GM10248 (cell line): ENCODE measurements at regions not wholly inside any gene's neighbourhood (a gene's known extent, or its start where the extent isn't known, plus 50 kb on each side); places are given as distances from the start of the nearest gene placed in this dataset.

Source experiments
- CTCF ChIA-PET: fragments of 300-600 bp; sonication (Branson Sonifier 250); formaldehyde crosslinking; extraction: SDS; loops from one replicate; lab custom pipeline; 2021; ENCODE audit warnings: antibody characterized with exemption; lab: Yijun Ruan, JAX
- POLR2A ChIA-PET: fragments of 350-650 bp; sonication (Branson Sonifier 250); formaldehyde crosslinking; extraction: SDS; loops from one replicate; lab custom pipeline; 2020; ENCODE audit warnings: antibody characterized with exemption; lab: Yijun Ruan, JAX
- DNase-seq: peaks from one replicate; pipeline ENCODE4 v3.0.0; 2012; ENCODE audit errors: extremely low spot score
- CTCF ChIP-seq: IDR thresholded peaks from 2 replicates; pipeline ENCODE4 v1.5.1; 2012; ENCODE audit warnings: mild to moderate bottlenecking, low read depth; ENCODE audit errors: extremely low read depth, missing control alignments, control extremely low read depth

DNA sequence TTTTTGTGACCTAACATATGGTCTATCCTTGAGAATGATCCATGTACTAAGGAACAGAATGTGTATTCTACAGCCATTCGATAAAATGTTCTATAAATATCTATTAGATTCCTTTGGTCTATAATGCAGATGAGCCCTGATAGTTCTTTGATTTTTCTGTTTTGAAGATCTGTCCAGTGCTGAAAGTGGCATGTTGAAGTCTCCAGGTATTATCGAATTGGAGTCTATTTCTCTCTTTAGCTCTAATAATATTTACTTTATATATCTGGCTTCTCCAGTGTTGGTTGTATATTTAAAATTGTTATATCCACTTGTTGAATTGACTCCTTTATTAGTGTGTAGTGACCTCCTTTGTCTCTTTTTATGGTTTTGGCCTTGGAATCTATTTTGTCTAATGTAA is 377.9 kb downstream of the ARL6IP6 start:
- DNase-seq: no peak
- ChIA-PET CTCF (no interaction called here), POLR2A (no interaction called here)
- no peak for TF ChIP-seq CTCF

DNA sequence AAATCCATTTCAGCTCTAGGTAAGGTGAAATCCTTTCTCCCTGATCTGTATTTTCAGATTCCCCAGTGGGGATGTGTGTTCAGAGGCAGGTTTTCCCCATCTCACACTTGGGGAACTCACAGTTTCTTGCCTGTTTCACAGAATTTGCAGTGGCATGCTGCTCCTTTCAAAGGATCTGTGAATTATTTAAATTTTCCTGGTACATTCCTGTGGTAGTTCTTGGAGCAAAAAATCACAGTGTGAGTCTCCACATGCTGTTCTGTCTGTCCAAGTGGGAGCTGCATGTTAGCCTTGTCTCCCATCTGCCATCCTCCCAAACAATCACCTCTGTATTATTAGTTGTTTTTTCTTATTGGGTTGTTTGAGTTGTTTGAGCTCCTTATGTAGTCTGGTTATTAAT is 372.9 kb downstream of the ARL6IP6 start:
- ChIA-PET POLR2A (no interaction called here), CTCF (interaction anchor here (1.7 kb wide), 1 partner anchor 24 kb away, joined by 6 read pairs; no protein-coding TSS in a partner anchor)
- TF ChIP-seq CTCF: no peak
- DNase-seq: no peak

DNA sequence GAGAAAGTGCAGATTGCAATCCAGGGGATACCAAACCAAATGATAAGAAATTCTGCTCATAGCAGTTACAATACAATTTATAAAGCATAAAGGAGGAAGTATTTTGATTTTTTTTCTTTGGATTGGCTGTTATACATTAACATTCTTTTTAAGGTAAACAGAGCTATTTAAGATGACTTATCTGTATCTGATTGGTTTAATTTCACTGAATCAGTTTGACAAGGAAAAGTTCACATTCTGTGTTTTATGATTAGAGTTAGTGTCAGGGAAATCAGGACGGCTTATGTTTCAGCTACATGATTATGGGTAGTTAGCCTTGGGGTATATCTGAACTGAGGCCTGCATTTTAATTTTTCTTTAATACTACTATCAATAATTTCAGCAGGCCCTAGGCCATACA is 360.9 kb downstream of the ARL6IP6 start:
- no peak for TF ChIP-seq CTCF
- ChIA-PET POLR2A (no interaction called here), CTCF (interaction anchor here (1.2 to 1.4 kb wide), 2 partner anchors 10 to 22 kb away, joined by 3 read pairs; no protein-coding TSS in a partner anchor)
- no peak for DNase-seq

GRCh38 chr2:153077311-153077710 is 358.9 kb downstream of the ARL6IP6 start:
- no peak for DNase-seq
- no peak for TF ChIP-seq CTCF
- CTCF ChIA-PET: no interaction called here
- POLR2A ChIA-PET: no interaction called here

DNA sequence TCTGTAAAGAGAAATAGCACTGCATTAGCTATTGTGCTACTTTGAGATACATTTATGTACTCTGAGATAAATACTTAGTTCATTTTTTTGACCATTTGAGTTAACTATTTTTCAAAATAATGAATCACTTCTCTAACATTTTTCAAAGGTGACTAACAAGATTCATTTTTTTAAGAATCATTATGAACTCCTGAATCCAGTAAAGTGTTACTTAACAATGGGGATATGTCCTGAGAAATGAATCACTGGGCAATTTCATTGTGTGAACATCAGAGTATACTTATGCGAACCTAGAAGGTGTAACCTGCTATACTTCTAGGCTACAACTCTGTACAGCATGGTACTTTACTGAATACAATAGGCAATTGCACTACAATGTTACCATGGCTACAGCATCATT is 355.8 kb downstream of the ARL6IP6 start:
- no peak for DNase-seq
- TF ChIP-seq CTCF: no peak

DNA sequence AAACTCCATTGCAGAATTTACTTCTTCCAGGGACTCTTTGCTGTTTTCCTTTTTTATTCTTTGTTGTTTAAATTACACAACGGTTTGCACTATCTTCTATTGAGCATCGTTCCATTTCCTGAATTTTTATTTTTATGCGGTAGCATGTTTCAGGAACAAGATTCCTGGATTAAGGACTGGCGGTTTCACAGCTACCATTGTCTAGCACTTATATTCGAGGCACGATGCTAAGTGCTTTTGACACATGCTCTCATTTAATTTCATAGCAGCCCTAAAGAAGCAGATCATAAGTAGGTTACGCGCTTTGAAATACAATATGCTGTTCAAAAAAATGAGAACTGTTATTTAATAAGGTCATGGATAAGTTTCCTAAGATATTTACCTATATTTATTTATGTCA is 354.4 kb downstream of the ARL6IP6 start:
- TF ChIP-seq CTCF: no peak
- POLR2A ChIA-PET: no interaction called here
- DNase-seq: no peak
- CTCF ChIA-PET: no interaction called here

More for the DNA sequence above, 355.8 kb downstream of the ARL6IP6 start:
- POLR2A ChIA-PET: no interaction called here
- CTCF ChIA-PET: no interaction called here
